Skin of body (tissue), 1 donor: ENCODE measurements at regions not wholly inside any gene's neighbourhood (a gene's known extent, or its start where the extent isn't known, plus 50 kb on each side); places are given as distances from the start of the nearest gene placed in this dataset. TPM values are rescaled to one million over a fixed set of nuclear protein-coding genes. Genes with fewer than 3 reads are reported as not detected.

Experiments
- small RNA-seq: library from RNA; depleted of rRNA; stranded (forward); fragments of <200 nt; gene quantifications from one replicate; pipeline ENCODE3, GENCODE V24; 2014; ENCODE audit warnings: low replicate concordance

Small RNA genes in the stretch of these regions (small RNA-seq; reads per million reads assigned to genes)
- gene AC079598.2 = not detected
- gene AC079598.3 = not detected
- not detected for gene AC079598.4
- gene CYCSP30 = not detected
